ENCODE measurements at regions not wholly inside any gene's neighbourhood (a gene's known extent, or its start where the extent isn't known, plus 50 kb on each side); places are given as distances from the start of the nearest gene placed in this dataset.
A peak's percentile ranks its signal among the peaks of the same experiment; 100 is the strongest.

GRCh38 chr13:78431328-78431727 is 172.0 kb downstream of the POU4F1 start:
- no peak for ATAC-seq (ENCODE audit: insufficient read depth, low FRiP score)
- 35 to 56% methylated on average over 1 of the region's 1 CpG for WGBS, 2 donors

GRCh38 chr13:78430811-78431210 is 172.5 kb downstream of the POU4F1 start:
- Histone ChIP-seq H3K36me3 (ENCODE audit: control insufficient read depth in 4 of 4, insufficient read depth in 4 of 4, low read length in 4 of 4) (no peaks in the 10 kb centered on the region), H3K9me3 (ENCODE audit: control insufficient read depth in 4 of 4, insufficient read depth in 3 of 4, low read length in 3 of 4) (no peaks in the 10 kb centered on the region), H3K27ac (ENCODE audit: low read depth in 1 of 2, low read length in 1 of 2) (no peak overlapping the region), H3K4me3 (no peak overlapping the region), H3K4me1 (ENCODE audit: control insufficient read depth in 5 of 5, insufficient read depth in 5 of 5, low read length in 5 of 5) (peaks cover 0 to 3% (median 0%) of the 10 kb centered on the region in 5 donors), H3K27me3 (ENCODE audit: control insufficient read depth in 3 of 3, insufficient read depth in 3 of 3, low read length in 2 of 3) (no peaks in the 10 kb centered on the region), H3K9ac (ENCODE audit: insufficient read depth in 1 of 2, low read length in 2 of 2) (no peak overlapping the region)
- no peak for TF ChIP-seq CTCF (IDR thresholded peaks at IDR 0.05; ENCODE audit: control extremely low read depth, extremely low read depth)
- ATAC-seq (ENCODE audit: insufficient read depth, low FRiP score) (no peak), DNase-seq (peak in 2 of 3 donors; percentile 11 to 16)
- WGBS, 2 donors, result 56 to 59% methylated on average over 1 of the region's 1 CpG

More at GRCh38 chr13:78431328-78431727, 172.0 kb downstream of the POU4F1 start:
- H3K36me3 ChIP-seq (ENCODE audit: control insufficient read depth in 4 of 4, insufficient read depth in 4 of 4, low read length in 4 of 4), result no peaks in the 10 kb centered on the region
- H3K4me1 ChIP-seq (ENCODE audit: control insufficient read depth in 5 of 5, insufficient read depth in 5 of 5, low read length in 5 of 5), result peaks cover 0 to 3% (median 0%) of the 10 kb centered on the region in 5 donors
- no peak for DNase-seq
- TF ChIP-seq CTCF (IDR thresholded peaks at IDR 0.05; ENCODE audit: control extremely low read depth, extremely low read depth), result no peak
- H3K27me3 ChIP-seq (ENCODE audit: control insufficient read depth in 3 of 3, insufficient read depth in 3 of 3, low read length in 2 of 3), result no peaks in the 10 kb centered on the region
- H3K9ac ChIP-seq (ENCODE audit: insufficient read depth in 1 of 2, low read length in 2 of 2), result no peak overlapping the region
- H3K9me3 ChIP-seq (ENCODE audit: control insufficient read depth in 4 of 4, insufficient read depth in 3 of 4, low read length in 3 of 4), result no peaks in the 10 kb centered on the region
- H3K4me3 ChIP-seq, result no peak overlapping the region
- H3K27ac ChIP-seq (ENCODE audit: low read depth in 1 of 2, low read length in 1 of 2), result no peak overlapping the region

- peaks cover 0 to 3% (median 0%) of the 10 kb centered on the region in 5 donors for H3K4me1 ChIP-seq (ENCODE audit: control insufficient read depth in 5 of 5, insufficient read depth in 5 of 5, low read length in 5 of 5)
- H3K27ac ChIP-seq (ENCODE audit: low read depth in 1 of 2, low read length in 1 of 2), result no peak overlapping the region
- H3K9me3 ChIP-seq (ENCODE audit: control insufficient read depth in 4 of 4, insufficient read depth in 3 of 4, low read length in 3 of 4), result no peaks in the 10 kb centered on the region
- TF ChIP-seq CTCF (IDR thresholded peaks at IDR 0.05; ENCODE audit: control extremely low read depth, extremely low read depth), result no peak
- DNase-seq (peak; percentile 21 to 40 (median 23)), ATAC-seq (ENCODE audit: insufficient read depth, low FRiP score) (no peak)
- WGBS, 2 donors, result 64 to 80% methylated on average over 13 of the region's 13 CpGs
- H3K27me3 ChIP-seq (ENCODE audit: control insufficient read depth in 3 of 3, insufficient read depth in 3 of 3, low read length in 2 of 3), result no peaks in the 10 kb centered on the region
- no peak overlapping the region for H3K4me3 ChIP-seq
- H3K9ac ChIP-seq (ENCODE audit: insufficient read depth in 1 of 2, low read length in 2 of 2), result no peak overlapping the region
- H3K36me3 ChIP-seq (ENCODE audit: control insufficient read depth in 4 of 4, insufficient read depth in 4 of 4, low read length in 4 of 4), result no peaks in the 10 kb centered on the region
These were observed 173.1 kb downstream of the POU4F1 start for GRCh38 chr13:78430166-78430791.

GRCh38 chr13:78428646-78429045 is 174.7 kb downstream of the POU4F1 start:
- H3K9me3 ChIP-seq (ENCODE audit: control insufficient read depth in 4 of 4, insufficient read depth in 3 of 4, low read length in 3 of 4), result no peaks in the 10 kb centered on the region
- no peaks in the 10 kb centered on the region for H3K36me3 ChIP-seq (ENCODE audit: control insufficient read depth in 4 of 4, insufficient read depth in 4 of 4, low read length in 4 of 4)
- H3K27me3 ChIP-seq (ENCODE audit: control insufficient read depth in 3 of 3, insufficient read depth in 3 of 3, low read length in 2 of 3), result no peaks in the 10 kb centered on the region
- H3K27ac ChIP-seq (ENCODE audit: low read depth in 1 of 2, low read length in 1 of 2), result no peak overlapping the region
- DNase-seq (no peak), ATAC-seq (ENCODE audit: insufficient read depth, low FRiP score) (no peak)
- peaks cover 0 to 3% (median 0%) of the 10 kb centered on the region in 5 donors for H3K4me1 ChIP-seq (ENCODE audit: control insufficient read depth in 5 of 5, insufficient read depth in 5 of 5, low read length in 5 of 5)
- no peak overlapping the region for H3K9ac ChIP-seq (ENCODE audit: insufficient read depth in 1 of 2, low read length in 2 of 2)
- no peak for TF ChIP-seq CTCF (IDR thresholded peaks at IDR 0.05; ENCODE audit: control extremely low read depth, extremely low read depth)
- H3K4me3 ChIP-seq, result no peak overlapping the region
- 20 to 54% methylated on average over 2 of the region's 2 CpGs for WGBS, 2 donors
